Upper lobe of left lung (tissue), 4 donors: ENCODE measurements at regions not wholly inside any gene's neighbourhood (a gene's known extent, or its start where the extent isn't known, plus 50 kb on each side); places are given as distances from the start of the nearest gene placed in this dataset.
"Not testable (repeated sequence)": the region's sequence is repeated elsewhere in the genome, so short reads cannot be mapped to it uniquely, and the experiment has no call there.

Source experiments
- EP300 ChIP-seq, 4 donors: sonication (generic); formaldehyde crosslinking; IDR thresholded peaks; one replicate each; pipeline ENCODE4 v1.5.1; 2017; ENCODE audit warnings: antibody characterized with exemption in 4 of 4, control low read depth in 2 of 4
- TF ChIP-seq, protein P1 (sequence below), 6 experiments: fragments of 450-650 bp in 4 of 6; fragments of 200-600 bp in 2 of 6; sonication (generic) in 2 of 6; IDR thresholded peaks; one replicate each; pipeline ENCODE4 v1.5.1; 2016 to 2019; ENCODE audit warnings: antibody characterized with exemption in 6 of 6

- TF ChIP-seq, protein P1, sequence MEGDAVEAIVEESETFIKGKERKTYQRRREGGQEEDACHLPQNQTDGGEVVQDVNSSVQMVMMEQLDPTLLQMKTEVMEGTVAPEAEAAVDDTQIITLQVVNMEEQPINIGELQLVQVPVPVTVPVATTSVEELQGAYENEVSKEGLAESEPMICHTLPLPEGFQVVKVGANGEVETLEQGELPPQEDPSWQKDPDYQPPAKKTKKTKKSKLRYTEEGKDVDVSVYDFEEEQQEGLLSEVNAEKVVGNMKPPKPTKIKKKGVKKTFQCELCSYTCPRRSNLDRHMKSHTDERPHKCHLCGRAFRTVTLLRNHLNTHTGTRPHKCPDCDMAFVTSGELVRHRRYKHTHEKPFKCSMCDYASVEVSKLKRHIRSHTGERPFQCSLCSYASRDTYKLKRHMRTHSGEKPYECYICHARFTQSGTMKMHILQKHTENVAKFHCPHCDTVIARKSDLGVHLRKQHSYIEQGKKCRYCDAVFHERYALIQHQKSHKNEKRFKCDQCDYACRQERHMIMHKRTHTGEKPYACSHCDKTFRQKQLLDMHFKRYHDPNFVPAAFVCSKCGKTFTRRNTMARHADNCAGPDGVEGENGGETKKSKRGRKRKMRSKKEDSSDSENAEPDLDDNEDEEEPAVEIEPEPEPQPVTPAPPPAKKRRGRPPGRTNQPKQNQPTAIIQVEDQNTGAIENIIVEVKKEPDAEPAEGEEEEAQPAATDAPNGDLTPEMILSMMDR (IDR thresholded peaks at IDR 0.05) = not testable (repeated sequence)
- not testable (repeated sequence) for TF ChIP-seq EP300 (IDR thresholded peaks at IDR 0.05)
Measured at GRCh38 chr9:94403571-94403970, 75.1 kb upstream of the NUTM2F start.
